ENCODE measurements at regions not wholly inside any gene's neighbourhood (a gene's known extent, or its start where the extent isn't known, plus 50 kb on each side); places are given as distances from the start of the nearest gene placed in this dataset.

- H3K9me3 ChIP-seq, result no peaks in the 10 kb centered on the region
- no peak for TF ChIP-seq CTCF (IDR thresholded peaks at IDR 0.05)
- no peak for TF ChIP-seq POLR2A (IDR thresholded peaks at IDR 0.05)
- TF ChIP-seq POLR2AphosphoS5 (IDR thresholded peaks at IDR 0.05), result no peak
- H3K36me3 ChIP-seq, result no peaks in the 10 kb centered on the region
- DNase-seq (ENCODE audit: low spot score in 2 of 2), result no peak
- H3K27me3 ChIP-seq, result no peaks in the 10 kb centered on the region
- H3K4me3 ChIP-seq, result no peak overlapping the region
- H3K4me1 ChIP-seq, result no peaks in the 10 kb centered on the region
- intact Hi-C loops (cut with DNase I; ENCODE audit: low total_unique reads), result no loop called here
- no peak overlapping the region for H3K27ac ChIP-seq
Observed at GRCh38 chr5:86075139-86075538, 542.6 kb upstream of the COX7C start.

- DNase-seq (ENCODE audit: low spot score in 2 of 2), result no peak
- no peak for TF ChIP-seq POLR2A (IDR thresholded peaks at IDR 0.05)
- TF ChIP-seq CTCF (IDR thresholded peaks at IDR 0.05), result no peak
- no peak for TF ChIP-seq POLR2AphosphoS5 (IDR thresholded peaks at IDR 0.05)
- H3K9me3 ChIP-seq, result no peaks in the 10 kb centered on the region
- H3K36me3 ChIP-seq, result no peaks in the 10 kb centered on the region
- H3K4me1 ChIP-seq, result no peaks in the 10 kb centered on the region
- H3K27ac ChIP-seq, result no peak overlapping the region
- H3K4me3 ChIP-seq, result no peak overlapping the region
- H3K27me3 ChIP-seq, result no peaks in the 10 kb centered on the region
- intact Hi-C loops (cut with DNase I; ENCODE audit: low total_unique reads), result loop anchor here (5.0 kb wide), 1 partner anchor 1447 kb away; no protein-coding TSS in a partner anchor
Observed at GRCh38 chr5:86095092-86095491, 522.6 kb upstream of the COX7C start.

GRCh38 chr5:86101966-86102365 lies 515.8 kb upstream of the COX7C start:
- Histone ChIP-seq H3K9me3 (no peaks in the 10 kb centered on the region), H3K27ac (no peak overlapping the region), H3K36me3 (no peaks in the 10 kb centered on the region), H3K27me3 (no peaks in the 10 kb centered on the region), H3K4me3 (no peak overlapping the region), H3K4me1 (no peaks in the 10 kb centered on the region)
- intact Hi-C loops (cut with DNase I; ENCODE audit: low total_unique reads), result no loop called here
- DNase-seq (ENCODE audit: low spot score in 2 of 2), result no peak
- TF ChIP-seq POLR2A (IDR thresholded peaks at IDR 0.05) (no peak), POLR2AphosphoS5 (IDR thresholded peaks at IDR 0.05) (no peak), CTCF (IDR thresholded peaks at IDR 0.05) (no peak)

- no peak overlapping the region for H3K27ac ChIP-seq
- no peak for DNase-seq (ENCODE audit: low spot score in 2 of 2)
- intact Hi-C loops (cut with DNase I; ENCODE audit: low total_unique reads), result no loop called here
- no peaks in the 10 kb centered on the region for H3K36me3 ChIP-seq
- H3K27me3 ChIP-seq, result no peaks in the 10 kb centered on the region
- H3K4me1 ChIP-seq, result no peaks in the 10 kb centered on the region
- TF ChIP-seq POLR2AphosphoS5 (IDR thresholded peaks at IDR 0.05) (no peak), POLR2A (IDR thresholded peaks at IDR 0.05) (no peak)
- no peaks in the 10 kb centered on the region for H3K9me3 ChIP-seq
- no peak overlapping the region for H3K4me3 ChIP-seq
Observed at GRCh38 chr5:86108825-86109224, 508.9 kb upstream of the COX7C start.

GRCh38 chr5:86112249-86112648 lies 505.5 kb upstream of the COX7C start:
- intact Hi-C loops (cut with DNase I; ENCODE audit: low total_unique reads), result no loop called here
- Histone ChIP-seq H3K36me3 (no peaks in the 10 kb centered on the region), H3K27me3 (no peaks in the 10 kb centered on the region), H3K27ac (no peak overlapping the region), H3K9me3 (no peaks in the 10 kb centered on the region), H3K4me3 (no peak overlapping the region), H3K4me1 (no peaks in the 10 kb centered on the region)
- no peak for DNase-seq (ENCODE audit: low spot score in 2 of 2)
- no peak for TF ChIP-seq POLR2AphosphoS5 (IDR thresholded peaks at IDR 0.05)
- TF ChIP-seq POLR2A (IDR thresholded peaks at IDR 0.05), result no peak
- no peak for TF ChIP-seq CTCF (IDR thresholded peaks at IDR 0.05)

- intact Hi-C loops (cut with DNase I; ENCODE audit: low total_unique reads), result no loop called here
- no peak for DNase-seq (ENCODE audit: low spot score in 2 of 2)
- Histone ChIP-seq H3K36me3 (no peaks in the 10 kb centered on the region), H3K27ac (no peak overlapping the region), H3K9me3 (no peaks in the 10 kb centered on the region), H3K27me3 (no peaks in the 10 kb centered on the region), H3K4me3 (no peak overlapping the region), H3K4me1 (no peaks in the 10 kb centered on the region)
- no peak for TF ChIP-seq POLR2AphosphoS5 (IDR thresholded peaks at IDR 0.05)
- no peak for TF ChIP-seq POLR2A (IDR thresholded peaks at IDR 0.05)
- TF ChIP-seq CTCF (IDR thresholded peaks at IDR 0.05), result no peak
Observed at GRCh38 chr5:86115164-86115563, 502.6 kb upstream of the COX7C start.
